BJ (cell line): ENCODE measurements at regions not wholly inside any gene's neighbourhood (a gene's known extent, or its start where the extent isn't known, plus 50 kb on each side); places are given as distances from the start of the nearest gene placed in this dataset.

ENCODE experiments used
- CTCF ChIA-PET: fragments of 350-600 bp; formaldehyde crosslinking; extraction: SDS; loops from one replicate; lab custom pipeline; 2021; ENCODE audit warnings: antibody characterized with exemption, inconsistent platforms; lab: Yijun Ruan, JAX
- POLR2A ChIA-PET: fragments of 300-600 bp; sonication (Branson Sonifier 250); formaldehyde crosslinking; extraction: SDS; loops from one replicate; lab custom pipeline; 2021; ENCODE audit warnings: antibody characterized with exemption; lab: Charles Lee
- DNase-seq: peaks from one replicate; pipeline ENCODE4 v3.0.0-alpha.2; 2011; ENCODE audit warnings: low read depth
- H3K27me3 ChIP-seq: 2 replicates; pipeline ENCODE4 v1.6.0; 2011; ENCODE audit warnings: low read length; ENCODE audit not compliant: control insufficient read depth, insufficient read depth
- H3K36me3 ChIP-seq: 2 replicates; pipeline ENCODE4 v1.5.1; 2011; ENCODE audit warnings: low read length; ENCODE audit not compliant: control insufficient read depth, insufficient read depth
- H3K4me3 ChIP-seq: 2 replicates; pipeline ENCODE4 v1.5.1; 2011; ENCODE audit warnings: low read depth, mild to moderate bottlenecking, control low read depth, low read length
- TF ChIP-seq, protein P1 (sequence below): IDR thresholded peaks from 2 replicates; pipeline ENCODE4 v1.5.1; 2011; ENCODE audit warnings: low read depth, mild to moderate bottlenecking, control low read depth, inconsistent platforms, low read length, moderate library complexity; ENCODE audit not compliant: insufficient read depth

DNA sequence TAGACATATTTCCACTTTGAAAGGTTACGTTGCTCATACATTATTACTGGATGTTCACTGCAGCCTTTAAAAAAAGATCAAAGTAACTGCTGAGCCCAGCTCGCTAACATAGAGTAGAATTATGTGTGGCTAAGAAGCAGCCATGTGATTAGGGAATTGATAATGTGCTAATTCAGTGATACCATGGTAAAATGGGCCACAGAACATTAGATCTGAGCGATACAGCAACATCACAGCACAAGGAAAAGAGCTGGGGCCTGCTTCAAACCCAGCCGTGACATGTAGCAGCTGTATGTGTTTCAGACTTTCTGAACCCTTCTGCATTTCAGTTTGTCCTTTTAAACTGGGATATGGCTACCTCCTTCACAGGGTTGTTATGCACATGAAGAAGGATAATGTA lies 92.3 kb upstream of the LMNTD1 start:
- no peaks in the 10 kb centered on the region for H3K36me3 ChIP-seq
- CTCF ChIA-PET, result interaction anchor here (2.0 kb wide), 1 partner anchor 21 kb away, joined by 5 read pairs; no protein-coding TSS in a partner anchor
- H3K27me3 ChIP-seq, result no peaks in the 10 kb centered on the region
- no peak for DNase-seq
- no peak overlapping the region for H3K4me3 ChIP-seq
- TF ChIP-seq, protein P1, sequence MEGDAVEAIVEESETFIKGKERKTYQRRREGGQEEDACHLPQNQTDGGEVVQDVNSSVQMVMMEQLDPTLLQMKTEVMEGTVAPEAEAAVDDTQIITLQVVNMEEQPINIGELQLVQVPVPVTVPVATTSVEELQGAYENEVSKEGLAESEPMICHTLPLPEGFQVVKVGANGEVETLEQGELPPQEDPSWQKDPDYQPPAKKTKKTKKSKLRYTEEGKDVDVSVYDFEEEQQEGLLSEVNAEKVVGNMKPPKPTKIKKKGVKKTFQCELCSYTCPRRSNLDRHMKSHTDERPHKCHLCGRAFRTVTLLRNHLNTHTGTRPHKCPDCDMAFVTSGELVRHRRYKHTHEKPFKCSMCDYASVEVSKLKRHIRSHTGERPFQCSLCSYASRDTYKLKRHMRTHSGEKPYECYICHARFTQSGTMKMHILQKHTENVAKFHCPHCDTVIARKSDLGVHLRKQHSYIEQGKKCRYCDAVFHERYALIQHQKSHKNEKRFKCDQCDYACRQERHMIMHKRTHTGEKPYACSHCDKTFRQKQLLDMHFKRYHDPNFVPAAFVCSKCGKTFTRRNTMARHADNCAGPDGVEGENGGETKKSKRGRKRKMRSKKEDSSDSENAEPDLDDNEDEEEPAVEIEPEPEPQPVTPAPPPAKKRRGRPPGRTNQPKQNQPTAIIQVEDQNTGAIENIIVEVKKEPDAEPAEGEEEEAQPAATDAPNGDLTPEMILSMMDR, result no peak
- POLR2A ChIA-PET, result no interaction called here

DNA sequence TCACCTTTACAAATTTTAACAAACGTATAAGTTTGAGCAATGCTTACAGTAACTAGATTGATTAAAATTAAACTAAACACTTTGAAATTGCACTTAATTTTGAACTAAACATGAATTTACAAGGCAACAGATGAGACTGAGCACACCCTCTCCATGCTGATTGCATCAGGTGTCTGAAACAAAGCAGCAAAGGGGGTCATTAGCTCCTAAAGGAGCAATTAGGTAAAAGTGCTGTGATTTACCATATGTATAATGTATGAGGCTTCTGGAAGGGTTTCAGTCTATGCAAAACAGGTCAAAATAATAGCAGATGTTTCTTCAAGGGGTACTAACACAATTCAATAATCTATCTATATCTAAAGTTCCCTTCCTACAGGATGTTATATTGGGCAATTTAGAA lies 98.8 kb upstream of the LMNTD1 start:
- H3K4me3 ChIP-seq, result no peak overlapping the region
- no peaks in the 10 kb centered on the region for H3K36me3 ChIP-seq
- TF ChIP-seq, protein P1, result no peak
- POLR2A ChIA-PET, result no interaction called here
- no peak for DNase-seq
- no peaks in the 10 kb centered on the region for H3K27me3 ChIP-seq
- CTCF ChIA-PET, result no interaction called here

DNA sequence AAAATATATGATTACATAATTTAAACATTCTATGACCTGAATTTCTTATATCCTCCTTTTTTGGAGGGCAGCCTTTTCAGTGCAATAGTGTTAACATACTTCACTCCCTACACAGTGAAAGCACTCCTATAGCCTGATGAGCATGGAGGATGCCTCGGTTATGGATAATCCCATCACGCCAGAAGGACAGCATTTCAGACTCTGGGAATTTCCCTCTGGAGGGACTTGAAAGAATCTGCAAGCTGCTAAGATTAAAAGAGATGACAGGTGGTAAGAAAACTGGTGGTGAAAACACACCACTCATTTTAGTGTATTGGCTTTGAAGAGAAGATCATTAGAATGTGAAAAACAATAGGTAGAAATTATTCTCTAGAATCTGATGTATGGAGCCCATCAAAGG lies 99.3 kb upstream of the LMNTD1 start:
- POLR2A ChIA-PET, result no interaction called here
- CTCF ChIA-PET, result no interaction called here
- TF ChIP-seq, protein P1, result no peak
- no peak overlapping the region for H3K4me3 ChIP-seq
- H3K27me3 ChIP-seq, result no peaks in the 10 kb centered on the region
- no peak for DNase-seq
- no peaks in the 10 kb centered on the region for H3K36me3 ChIP-seq

DNA sequence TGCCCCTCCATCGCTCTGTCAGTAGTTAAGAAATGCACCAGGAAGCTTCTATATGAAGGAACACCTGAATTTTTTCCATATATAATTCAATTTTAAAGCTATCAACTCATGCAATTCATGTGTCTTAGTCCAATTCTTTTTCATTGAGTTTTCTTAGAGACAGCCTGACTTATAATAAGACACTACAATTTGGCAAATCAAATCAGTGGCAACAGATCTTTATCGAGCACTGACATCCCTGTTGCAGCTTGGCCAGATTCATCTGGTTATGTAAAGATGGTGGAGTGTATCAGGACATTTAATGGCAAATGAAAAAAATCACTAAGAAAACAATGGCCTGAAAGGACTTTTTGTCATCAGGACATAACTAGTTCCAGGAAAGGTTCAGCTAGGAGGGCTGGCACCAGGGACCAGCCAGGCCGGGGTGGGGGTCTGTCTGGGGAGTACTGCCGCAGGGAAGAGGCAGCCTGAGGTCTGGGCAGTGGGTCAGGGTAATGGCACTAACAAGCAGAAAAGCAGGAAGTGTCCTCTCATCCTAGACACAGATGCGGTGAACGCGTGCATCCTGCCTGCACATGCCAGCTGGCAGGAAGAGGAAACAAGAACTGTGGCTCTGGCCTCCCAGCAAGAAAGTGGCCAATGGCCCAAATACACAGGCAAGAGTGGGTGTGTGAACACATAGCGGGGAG lies 100.5 kb upstream of the LMNTD1 start:
- Histone ChIP-seq H3K27me3 (no peaks in the 10 kb centered on the region), H3K4me3 (no peak overlapping the region), H3K36me3 (no peaks in the 10 kb centered on the region)
- CTCF ChIA-PET, result interaction anchor here (0.8 kb wide), 1 partner anchor 79 kb away, joined by 3 read pairs; no protein-coding TSS in a partner anchor
- POLR2A ChIA-PET, result no interaction called here
- no peak for DNase-seq
- TF ChIP-seq, protein P1, result no peak

DNA sequence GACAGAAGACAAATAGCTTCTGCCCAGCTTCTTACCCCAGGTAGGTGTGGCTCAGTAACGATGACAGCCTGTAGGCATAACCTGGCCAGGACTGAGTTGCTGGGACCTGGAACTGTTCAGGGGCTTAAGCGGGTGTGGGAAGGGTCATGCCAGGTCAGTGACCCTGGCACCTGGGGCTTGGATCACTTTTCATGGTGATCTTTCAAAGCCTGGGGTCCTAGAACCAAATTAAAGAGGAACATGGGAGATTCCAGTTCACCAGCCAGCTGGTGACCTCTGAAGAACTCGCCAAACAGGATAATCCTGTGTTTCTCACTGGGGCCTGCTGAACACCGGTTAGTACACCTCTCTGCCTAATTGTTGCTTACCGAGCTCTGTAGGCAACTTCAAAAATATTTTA lies 102.6 kb upstream of the LMNTD1 start:
- Histone ChIP-seq H3K27me3 (no peaks in the 10 kb centered on the region), H3K36me3 (no peaks in the 10 kb centered on the region), H3K4me3 (no peak overlapping the region)
- DNase-seq, result no peak
- TF ChIP-seq, protein P1, result no peak
- ChIA-PET POLR2A (no interaction called here), CTCF (interaction anchor here (0.7 kb wide), 1 partner anchor 1968 kb away, joined by 4 read pairs; no protein-coding TSS in a partner anchor)
